ENCODE measurements at regions not wholly inside any gene's neighbourhood (a gene's known extent, or its start where the extent isn't known, plus 50 kb on each side); places are given as distances from the start of the nearest gene placed in this dataset.

DNA sequence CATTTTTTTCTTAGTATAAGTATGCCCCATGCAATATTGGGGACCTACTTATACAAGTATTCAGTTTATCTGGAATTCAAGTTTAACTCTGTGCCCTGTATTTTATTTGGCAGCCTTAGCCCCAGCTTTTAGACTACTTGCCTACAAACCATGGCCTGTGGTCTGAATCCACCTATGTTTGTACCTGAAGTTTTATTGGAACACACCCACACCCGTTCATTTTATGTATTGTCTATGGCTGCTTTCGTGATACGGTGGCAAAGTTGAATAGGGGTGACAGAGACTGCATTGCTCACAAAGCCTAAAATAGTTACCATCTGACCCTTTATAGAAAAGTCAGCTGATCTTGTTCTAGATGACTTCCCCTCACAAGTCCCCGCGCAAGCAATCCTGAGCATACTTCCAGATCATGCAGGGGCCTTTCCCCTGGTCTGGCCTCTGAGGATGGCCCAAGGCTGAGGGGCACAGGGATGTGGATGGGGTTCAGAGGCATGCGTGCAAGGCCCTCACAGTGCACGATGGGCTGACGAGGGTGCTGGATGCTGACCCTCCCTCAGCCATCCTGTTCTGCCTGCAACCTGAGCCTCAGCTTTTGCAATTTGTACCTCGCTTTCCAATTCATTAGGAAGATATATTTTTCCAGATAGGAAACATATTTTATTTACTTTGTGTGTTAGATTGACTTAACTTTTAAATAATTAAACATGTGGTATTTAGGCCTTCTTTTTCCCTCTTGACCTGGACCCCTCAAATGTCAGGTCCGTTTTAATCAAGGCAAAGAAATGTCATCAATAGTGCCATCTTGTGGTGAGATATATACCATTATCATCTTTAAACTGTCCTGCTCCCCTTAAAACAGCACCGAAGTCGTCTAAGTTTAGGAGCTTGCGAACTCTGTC lies 527.3 kb upstream of the CCDC196 start:
- ChIA-PET POLR2A (no interaction called here), CTCF (interaction anchor here (0.5 to 4.5 kb wide), 39 partner anchors 9 to 1237 kb away, joined by 3 to 80 read pairs (median 3); partner anchors contain the start of gene FUT8)
- peak; percentile 50 for DNase-seq (ENCODE audit: unreplicated experiment)
- BruUV-seq (replicated peaks), result no TSS peak
- Mint-ChIP-seq H3K4me3 (ENCODE audit: unreplicated experiment) (no peak overlapping the region), H3K4me1 (ENCODE audit: insufficient read depth, unreplicated experiment) (no peaks in the 10 kb centered on the region), H3K27ac (ENCODE audit: low read depth, unreplicated experiment) (no peak overlapping the region), H3K36me3 (ENCODE audit: insufficient read depth, unreplicated experiment) (no peaks in the 10 kb centered on the region), H3K27me3 (ENCODE audit: insufficient read depth, unreplicated experiment) (peaks cover 6% of the 10 kb centered on the region), H3K9me3 (ENCODE audit: unreplicated experiment) (no peaks in the 10 kb centered on the region)
- TF ChIP-seq, protein P1, sequence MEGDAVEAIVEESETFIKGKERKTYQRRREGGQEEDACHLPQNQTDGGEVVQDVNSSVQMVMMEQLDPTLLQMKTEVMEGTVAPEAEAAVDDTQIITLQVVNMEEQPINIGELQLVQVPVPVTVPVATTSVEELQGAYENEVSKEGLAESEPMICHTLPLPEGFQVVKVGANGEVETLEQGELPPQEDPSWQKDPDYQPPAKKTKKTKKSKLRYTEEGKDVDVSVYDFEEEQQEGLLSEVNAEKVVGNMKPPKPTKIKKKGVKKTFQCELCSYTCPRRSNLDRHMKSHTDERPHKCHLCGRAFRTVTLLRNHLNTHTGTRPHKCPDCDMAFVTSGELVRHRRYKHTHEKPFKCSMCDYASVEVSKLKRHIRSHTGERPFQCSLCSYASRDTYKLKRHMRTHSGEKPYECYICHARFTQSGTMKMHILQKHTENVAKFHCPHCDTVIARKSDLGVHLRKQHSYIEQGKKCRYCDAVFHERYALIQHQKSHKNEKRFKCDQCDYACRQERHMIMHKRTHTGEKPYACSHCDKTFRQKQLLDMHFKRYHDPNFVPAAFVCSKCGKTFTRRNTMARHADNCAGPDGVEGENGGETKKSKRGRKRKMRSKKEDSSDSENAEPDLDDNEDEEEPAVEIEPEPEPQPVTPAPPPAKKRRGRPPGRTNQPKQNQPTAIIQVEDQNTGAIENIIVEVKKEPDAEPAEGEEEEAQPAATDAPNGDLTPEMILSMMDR (IDR thresholded peaks at IDR 0.05; ENCODE audit: unreplicated experiment), result peak; percentile 44
- intact Hi-C loops (cut with micrococcal nuclease), result loop anchor here (1.0 to 5.0 kb wide), 3 partner anchors 137 to 795 kb away; no protein-coding TSS in a partner anchor

DNA sequence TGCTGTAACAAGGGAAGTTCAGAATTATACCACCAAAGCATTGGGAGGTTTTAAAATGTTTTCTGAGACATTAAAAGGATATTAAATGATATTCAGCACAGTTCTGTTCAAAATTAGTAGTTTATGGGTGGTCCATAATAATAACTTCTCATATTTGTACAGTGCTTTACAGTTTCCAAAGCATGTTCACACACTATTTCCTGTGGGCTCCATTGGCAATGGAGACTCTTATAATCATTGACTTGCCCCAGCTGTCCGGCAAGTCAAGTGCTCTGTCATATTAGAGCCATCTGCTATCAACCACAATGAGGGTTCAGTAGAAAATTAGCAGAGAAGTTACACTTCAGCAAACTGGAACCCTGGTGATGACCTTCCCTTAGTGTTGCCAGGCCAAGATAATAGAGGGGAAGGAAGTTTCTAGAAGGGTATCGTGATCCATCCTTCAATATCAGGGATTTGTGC lies 526.6 kb upstream of the CCDC196 start:
- TF ChIP-seq, protein P1 (IDR thresholded peaks at IDR 0.05; ENCODE audit: unreplicated experiment), result no peak

DNA sequence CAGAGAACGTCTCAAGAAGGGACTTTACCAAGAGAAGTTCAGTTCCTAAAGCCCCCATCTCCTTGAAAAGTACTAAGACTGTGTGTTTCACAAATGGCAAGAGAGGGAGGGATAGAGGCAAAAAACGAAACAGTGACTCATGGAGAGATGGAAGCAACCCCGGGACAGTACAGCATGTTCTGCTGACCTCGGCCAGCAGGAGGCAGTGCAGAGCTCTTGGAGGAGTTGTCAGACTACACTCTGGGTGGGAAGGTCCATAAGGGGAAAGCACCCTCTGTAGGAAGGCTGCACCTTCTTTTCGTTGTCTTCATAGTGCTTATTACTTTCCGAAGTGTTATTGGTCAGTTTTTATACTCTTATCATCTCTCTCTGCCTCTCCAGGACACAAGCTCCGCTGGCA lies 525.2 kb upstream of the CCDC196 start:
- no peaks in the 10 kb centered on the region for H3K36me3 Mint-ChIP-seq (ENCODE audit: insufficient read depth, unreplicated experiment)
- no peak overlapping the region for H3K4me3 Mint-ChIP-seq (ENCODE audit: unreplicated experiment)
- no peak overlapping the region for H3K27ac Mint-ChIP-seq (ENCODE audit: low read depth, unreplicated experiment)
- TF ChIP-seq, protein P1 (IDR thresholded peaks at IDR 0.05; ENCODE audit: unreplicated experiment), result peak; percentile 62
- POLR2A ChIA-PET, result no interaction called here
- H3K27me3 Mint-ChIP-seq (ENCODE audit: insufficient read depth, unreplicated experiment), result peaks cover 27% of the 10 kb centered on the region
- intact Hi-C loops (cut with micrococcal nuclease), result no loop called here
- no peaks in the 10 kb centered on the region for H3K4me1 Mint-ChIP-seq (ENCODE audit: insufficient read depth, unreplicated experiment)
- peak; percentile 64 for DNase-seq (ENCODE audit: unreplicated experiment)
- no peaks in the 10 kb centered on the region for H3K9me3 Mint-ChIP-seq (ENCODE audit: unreplicated experiment)
- CTCF ChIA-PET, result interaction anchor here (0.6 to 4.5 kb wide), 27 partner anchors 11 to 1910 kb away, joined by 3 to 80 read pairs (median 4); partner anchors contain the start of gene FUT8
- BruUV-seq (replicated peaks), result no TSS peak

More for the DNA sequence above, 526.6 kb upstream of the CCDC196 start:
- Mint-ChIP-seq H3K9me3 (ENCODE audit: unreplicated experiment) (no peaks in the 10 kb centered on the region), H3K36me3 (ENCODE audit: insufficient read depth, unreplicated experiment) (no peaks in the 10 kb centered on the region), H3K27me3 (ENCODE audit: insufficient read depth, unreplicated experiment) (peaks cover 13% of the 10 kb centered on the region), H3K27ac (ENCODE audit: low read depth, unreplicated experiment) (no peak overlapping the region), H3K4me3 (ENCODE audit: unreplicated experiment) (no peak overlapping the region), H3K4me1 (ENCODE audit: insufficient read depth, unreplicated experiment) (no peaks in the 10 kb centered on the region)
- intact Hi-C loops (cut with micrococcal nuclease), result loop anchor here (1.0 to 5.0 kb wide), 3 partner anchors 137 to 795 kb away; no protein-coding TSS in a partner anchor
- POLR2A ChIA-PET, result no interaction called here
- CTCF ChIA-PET, result interaction anchor here (0.6 to 4.5 kb wide), 36 partner anchors 10 to 1361 kb away, joined by 3 to 80 read pairs (median 4); partner anchors contain the start of gene FUT8
- no TSS peak for BruUV-seq (replicated peaks)
- DNase-seq (ENCODE audit: unreplicated experiment), result no peak

DNA sequence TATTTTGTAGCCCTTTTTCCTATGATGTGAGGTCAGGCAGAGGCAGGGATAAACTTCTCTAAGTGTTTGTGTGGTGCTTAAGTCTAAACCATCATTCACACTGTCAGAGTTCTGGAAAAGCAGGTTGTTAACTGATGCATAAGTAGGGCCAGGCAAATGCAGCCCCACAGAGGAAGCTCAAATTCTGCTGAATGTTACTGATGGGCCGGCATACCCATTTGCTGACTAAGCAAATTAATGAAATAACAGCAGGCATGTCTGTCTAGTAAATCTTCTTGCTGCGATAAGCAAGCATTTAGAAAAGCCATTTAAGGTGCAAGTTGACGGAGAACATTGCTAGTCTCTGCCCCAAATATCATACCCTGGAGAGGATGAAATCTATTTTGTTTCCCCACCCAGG lies 523.2 kb upstream of the CCDC196 start:
- BruUV-seq (replicated peaks), result no TSS peak
- H3K4me3 Mint-ChIP-seq (ENCODE audit: unreplicated experiment), result no peak overlapping the region
- H3K27ac Mint-ChIP-seq (ENCODE audit: low read depth, unreplicated experiment), result no peak overlapping the region
- H3K36me3 Mint-ChIP-seq (ENCODE audit: insufficient read depth, unreplicated experiment), result no peaks in the 10 kb centered on the region
- H3K27me3 Mint-ChIP-seq (ENCODE audit: insufficient read depth, unreplicated experiment), result peaks cover 45% of the 10 kb centered on the region
- ChIA-PET CTCF (no interaction called here), POLR2A (interaction anchor here (0.5 kb wide), 1 partner anchor 24 kb away, joined by 3 read pairs; no protein-coding TSS in a partner anchor)
- H3K9me3 Mint-ChIP-seq (ENCODE audit: unreplicated experiment), result no peaks in the 10 kb centered on the region
- TF ChIP-seq, protein P1 (IDR thresholded peaks at IDR 0.05; ENCODE audit: unreplicated experiment), result no peak
- no peaks in the 10 kb centered on the region for H3K4me1 Mint-ChIP-seq (ENCODE audit: insufficient read depth, unreplicated experiment)
- intact Hi-C loops (cut with micrococcal nuclease), result loop anchor here (2.0 kb wide), 1 partner anchor 108 kb away; no protein-coding TSS in a partner anchor
- DNase-seq (ENCODE audit: unreplicated experiment), result no peak

Measured in MCF 10A (cell line).